Prostate gland (tissue), 2 donors: ENCODE measurements at regions not wholly inside any gene's neighbourhood (a gene's known extent, or its start where the extent isn't known, plus 50 kb on each side); places are given as distances from the start of the nearest gene placed in this dataset.

Source experiments
- CTCF ChIP-seq, 4 experiments: fragments of 200-600 bp in 2 of 4; fragments of 450-650 bp in 2 of 4; sonication (generic) in 2 of 4; IDR thresholded peaks; 1 replicate in 3 of 4; 2 replicates in 1 of 4; pipeline ENCODE4 v1.5.1; 2016 to 2019; ENCODE audit warnings: antibody characterized with exemption in 4 of 4, mild to moderate bottlenecking in 2 of 4, moderate library complexity in 2 of 4
- POLR2A ChIP-seq: fragments of 450-650 bp; IDR thresholded peaks from one replicate; pipeline ENCODE4 v1.6.1; 2016; ENCODE audit warnings: antibody characterized with exemption, mild to moderate bottlenecking

- TF ChIP-seq CTCF (IDR thresholded peaks at IDR 0.05) (no peak), POLR2A (no peak)
These were observed 790.4 kb downstream of the TSN start for GRCh38 chr2:122545821-122546220.
